ENCODE measurements at regions not wholly inside any gene's neighbourhood (a gene's known extent, or its start where the extent isn't known, plus 50 kb on each side); places are given as distances from the start of the nearest gene placed in this dataset.

DNA sequence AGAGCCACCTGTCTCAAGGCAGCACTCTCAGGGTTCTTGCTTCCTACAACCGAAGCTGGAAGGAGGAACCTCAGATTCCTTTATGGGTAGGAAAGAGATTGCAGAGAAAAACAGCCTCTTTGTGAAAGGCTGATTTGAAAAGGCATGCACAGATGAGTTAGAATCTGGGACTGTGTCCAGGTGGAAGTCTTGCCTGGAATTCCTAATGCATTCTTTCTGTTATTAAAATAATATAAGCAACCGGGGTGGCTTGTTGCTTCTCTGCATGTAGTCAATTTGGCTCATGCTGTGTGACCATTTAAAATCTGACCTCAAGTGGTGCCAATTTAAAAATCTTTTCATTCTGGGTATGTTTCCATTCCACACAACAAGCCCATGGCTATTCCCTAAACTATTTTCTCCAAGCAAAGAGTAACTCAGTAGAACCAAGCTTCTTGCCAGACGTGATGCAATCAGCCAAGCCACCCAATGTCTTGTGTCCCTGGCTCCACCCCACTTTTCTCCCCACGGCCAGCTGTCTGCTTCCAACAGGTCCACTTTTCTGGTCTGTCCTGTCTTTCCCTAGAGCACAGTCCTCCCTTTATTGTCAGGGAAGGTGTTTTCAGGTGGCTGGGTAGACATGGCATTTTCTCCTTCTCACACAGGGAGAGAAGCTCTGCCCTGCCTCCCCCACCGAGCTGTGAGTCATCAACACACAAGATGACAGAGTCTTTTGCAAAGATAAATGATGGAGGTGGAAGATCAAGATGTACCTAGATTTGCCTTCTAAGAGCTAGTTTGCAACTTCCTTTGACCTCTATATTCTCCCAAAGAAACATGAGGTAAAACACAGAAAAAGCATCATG is 394.3 kb downstream of the FOXO1 start:
- no peak for DNase-seq

DNA sequence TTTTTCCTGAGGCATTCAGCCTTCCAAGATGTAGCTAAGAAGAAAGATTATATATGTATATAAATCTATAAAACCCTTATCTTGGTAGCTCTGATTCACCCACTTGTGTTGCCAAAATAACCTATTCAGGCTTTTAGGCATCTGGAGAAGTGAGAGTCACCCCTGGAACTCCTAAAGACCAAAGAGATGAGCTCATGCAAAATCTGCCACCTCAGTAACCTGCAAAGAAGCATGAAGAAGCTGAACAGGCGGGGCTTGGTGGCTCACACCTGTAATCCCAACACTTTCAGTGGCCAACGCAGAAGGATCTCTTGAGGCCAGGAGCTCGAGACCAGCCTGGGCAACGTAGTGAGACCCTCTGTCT is 393.7 kb downstream of the FOXO1 start:
- no peak for DNase-seq

DNA sequence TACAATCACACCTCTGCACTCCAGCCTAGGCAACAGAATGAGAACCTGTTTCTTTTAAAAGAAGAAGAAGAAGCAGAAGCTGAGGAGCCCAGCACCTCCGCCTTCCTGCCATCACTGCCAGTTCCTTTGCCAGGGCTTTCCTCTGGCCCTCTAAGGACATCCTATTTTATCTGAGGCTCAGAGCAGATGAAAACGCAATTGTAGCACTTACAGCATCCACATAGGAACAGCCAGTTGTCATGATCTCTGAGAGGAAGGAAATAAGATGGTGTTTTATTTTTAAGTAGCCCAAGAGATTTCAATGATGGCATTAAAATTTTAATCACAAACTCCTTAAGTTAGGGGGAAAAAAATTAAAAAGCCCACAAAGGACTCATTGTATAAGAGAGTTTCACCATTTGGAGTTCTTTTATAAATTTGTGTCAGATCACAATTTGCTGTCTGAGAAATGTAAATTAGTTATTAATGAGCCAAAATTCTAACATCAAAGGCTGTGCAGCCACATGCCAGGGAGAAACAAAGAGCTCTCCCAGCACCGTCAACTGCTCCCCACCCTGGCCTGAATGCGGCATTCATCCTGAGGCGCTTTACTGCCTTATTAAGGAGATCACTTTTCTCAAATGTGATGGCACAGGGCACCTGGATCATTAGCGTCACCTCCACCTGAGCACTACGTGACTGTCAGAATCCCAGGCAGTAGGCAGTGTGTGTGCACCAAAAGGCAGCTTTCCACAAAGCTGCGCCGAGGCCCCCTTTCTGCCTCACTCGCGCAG is 393.0 kb downstream of the FOXO1 start:
- DNase-seq: no peak

DNA sequence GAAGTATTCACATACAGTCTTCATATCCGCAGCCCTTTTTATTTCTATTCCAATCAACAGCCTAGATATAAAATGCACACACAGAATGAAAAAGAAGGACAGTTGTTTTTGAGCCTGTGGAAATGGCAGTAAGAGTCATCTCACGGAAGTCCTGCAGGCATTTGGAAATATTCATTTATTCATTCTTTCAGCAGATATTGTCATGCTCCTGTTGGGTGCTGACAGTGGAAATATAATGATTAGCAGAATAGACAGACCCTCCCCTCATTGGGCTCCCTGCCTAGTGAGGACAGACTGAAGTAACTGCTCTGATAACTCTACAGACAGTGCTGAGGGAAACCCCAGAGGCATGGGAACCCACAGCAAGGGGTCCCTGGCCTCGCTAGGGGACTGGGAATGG is 392.3 kb downstream of the FOXO1 start:
- no peak for DNase-seq

DNA sequence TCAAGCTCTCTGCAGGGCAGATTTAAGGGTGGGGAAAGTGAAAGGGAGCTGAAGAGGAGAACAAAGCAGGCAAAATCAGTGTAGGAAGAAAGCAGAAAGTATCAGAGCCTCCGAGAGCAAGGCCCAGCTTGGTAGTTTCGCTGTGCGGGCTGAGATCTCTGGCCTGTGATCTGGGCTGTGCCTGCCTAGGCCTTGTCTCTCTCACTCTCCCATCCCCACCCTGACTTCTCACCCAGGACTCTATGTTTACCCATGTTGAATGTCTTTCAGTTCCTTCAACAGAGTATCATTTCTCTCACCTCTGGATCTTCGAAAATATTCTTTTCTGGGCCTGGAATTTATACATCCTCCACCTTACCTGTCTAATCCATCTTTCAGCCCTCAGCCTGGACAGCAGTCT is 391.3 kb downstream of the FOXO1 start:
- no peak for DNase-seq

DNA sequence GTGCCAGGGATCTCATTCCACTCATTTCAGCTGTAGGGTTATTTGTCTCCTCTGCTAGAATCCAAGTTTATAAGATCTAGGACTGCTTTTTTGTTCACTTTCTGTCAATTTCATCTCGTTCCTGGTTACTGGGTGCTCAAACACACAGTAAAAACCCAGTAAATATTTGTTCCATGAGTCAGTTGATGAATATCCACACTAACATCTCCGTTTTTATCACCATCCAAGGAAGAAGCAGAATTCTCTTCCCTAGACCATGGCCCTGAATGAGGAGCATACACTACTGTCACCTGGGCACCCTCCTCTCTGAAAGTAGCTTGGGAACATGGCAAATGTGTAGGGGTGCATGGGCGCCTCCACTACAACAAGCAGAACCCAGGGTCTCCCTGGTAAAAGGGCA is 390.8 kb downstream of the FOXO1 start:
- DNase-seq: no peak

DNA sequence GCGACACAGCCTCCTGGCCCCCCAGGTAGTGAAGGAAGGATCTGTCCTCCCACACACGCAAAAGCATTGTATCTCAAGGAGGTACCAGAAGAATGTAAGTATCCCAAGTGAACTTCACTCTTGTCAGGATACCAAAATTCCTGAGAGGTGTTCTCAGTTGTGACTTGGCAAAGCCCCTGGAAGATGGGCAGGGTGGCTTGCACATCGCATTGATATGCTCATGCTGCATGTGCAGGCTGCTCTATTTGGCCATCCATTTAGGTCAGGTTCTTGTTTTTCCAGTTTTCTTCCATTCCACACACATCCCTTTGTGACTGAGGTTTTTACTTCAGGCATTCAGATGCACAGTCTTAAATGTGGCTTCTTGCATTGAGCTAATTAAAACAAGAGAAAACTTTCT is 382.8 kb downstream of the FOXO1 start:
- no peak for DNase-seq

DNA sequence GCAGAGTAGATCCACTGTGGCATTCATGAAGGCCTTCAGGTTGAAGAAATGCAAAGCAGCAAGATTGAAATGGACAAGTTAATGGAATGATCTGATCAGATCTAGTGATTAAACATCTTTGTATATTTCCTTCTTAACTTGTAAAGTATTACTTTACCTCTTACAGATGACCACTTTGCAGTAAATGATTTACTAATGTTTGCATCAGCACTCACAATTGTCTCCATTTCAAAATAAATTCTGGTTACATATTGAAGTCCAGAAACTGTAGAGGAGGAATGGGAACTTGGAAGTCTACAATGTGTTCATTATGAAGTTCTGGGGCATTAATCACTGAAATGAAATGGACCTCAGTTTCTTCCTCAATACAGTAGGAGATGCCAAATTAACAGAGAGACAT is 380.8 kb downstream of the FOXO1 start:
- DNase-seq: no peak

DNA sequence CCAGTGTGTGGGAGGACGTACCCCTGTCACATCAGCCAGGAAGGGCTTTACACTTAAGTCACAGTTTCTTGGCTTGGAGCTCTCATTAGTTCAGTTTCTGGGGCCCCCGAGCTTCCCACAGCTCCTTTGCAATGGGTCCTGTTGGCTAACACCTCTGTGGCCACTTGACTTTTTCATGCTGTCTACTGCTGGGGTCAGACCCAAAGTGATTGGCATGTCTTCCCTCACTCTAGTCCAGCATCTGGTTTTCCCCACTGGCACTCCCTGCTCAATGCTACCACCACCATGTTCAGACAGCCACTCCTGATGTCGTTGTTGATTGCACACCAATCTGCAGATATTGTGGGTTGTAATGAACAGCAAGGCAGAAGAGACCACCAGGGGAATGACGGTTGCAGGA is 379.0 kb downstream of the FOXO1 start:
- no peak for DNase-seq

DNA sequence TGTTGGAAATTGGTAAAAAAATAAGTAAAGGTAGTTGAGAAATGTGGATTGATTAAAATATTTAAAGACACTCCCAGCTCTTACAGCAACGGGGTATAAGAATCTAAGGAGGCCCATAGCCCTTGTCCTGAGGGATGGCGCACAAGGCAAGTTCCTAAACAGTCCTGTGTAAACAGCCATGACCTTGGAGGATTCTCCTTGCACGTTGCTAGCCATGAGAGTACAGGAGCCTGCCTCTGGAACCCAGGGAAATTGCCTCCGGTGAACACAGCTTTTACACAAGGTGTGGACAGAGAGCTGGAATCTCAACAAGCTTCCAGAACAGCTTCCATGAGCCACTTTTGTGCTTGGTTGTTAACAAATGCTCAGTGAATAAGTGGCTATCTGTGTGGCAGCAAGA is 378.2 kb downstream of the FOXO1 start:
- no peak for DNase-seq

DNA sequence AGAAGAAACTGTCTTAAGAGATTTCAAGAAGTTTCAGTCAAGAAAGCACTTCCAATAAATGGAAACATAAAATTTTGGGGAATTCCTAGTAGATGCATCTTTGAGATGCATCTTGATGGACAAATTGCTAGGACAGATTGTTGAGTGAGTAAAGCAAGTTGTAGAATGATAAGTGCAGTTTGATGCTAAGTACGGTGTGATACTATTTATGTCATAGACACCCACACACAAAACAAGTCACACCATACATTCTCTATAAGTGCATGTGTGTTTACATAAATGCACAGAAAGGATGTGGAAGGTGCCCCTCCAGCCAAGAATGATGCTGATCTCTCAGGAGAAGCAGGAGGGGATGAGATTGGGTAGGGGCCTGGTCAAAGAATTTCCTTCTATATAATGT is 375.7 kb downstream of the FOXO1 start:
- no peak for DNase-seq

DNA sequence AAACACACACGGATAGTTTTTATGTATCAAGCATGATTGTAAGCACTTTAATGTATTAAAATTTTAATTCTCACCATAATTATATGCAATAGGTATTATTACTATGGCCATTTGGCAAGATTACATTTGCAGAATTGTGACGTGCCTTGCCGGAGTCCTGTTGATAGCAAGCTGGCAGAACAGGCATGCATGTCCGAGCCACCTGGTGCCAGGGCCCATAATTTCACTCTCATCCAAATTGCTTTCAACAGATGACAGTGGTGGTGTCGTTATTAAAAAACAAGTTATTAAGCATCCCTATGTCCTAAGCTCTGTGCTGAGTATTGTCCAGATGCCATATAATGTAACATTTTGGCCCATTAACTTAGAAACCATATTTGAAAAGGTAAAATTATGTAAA is 374.3 kb downstream of the FOXO1 start:
- DNase-seq: no peak

DNA sequence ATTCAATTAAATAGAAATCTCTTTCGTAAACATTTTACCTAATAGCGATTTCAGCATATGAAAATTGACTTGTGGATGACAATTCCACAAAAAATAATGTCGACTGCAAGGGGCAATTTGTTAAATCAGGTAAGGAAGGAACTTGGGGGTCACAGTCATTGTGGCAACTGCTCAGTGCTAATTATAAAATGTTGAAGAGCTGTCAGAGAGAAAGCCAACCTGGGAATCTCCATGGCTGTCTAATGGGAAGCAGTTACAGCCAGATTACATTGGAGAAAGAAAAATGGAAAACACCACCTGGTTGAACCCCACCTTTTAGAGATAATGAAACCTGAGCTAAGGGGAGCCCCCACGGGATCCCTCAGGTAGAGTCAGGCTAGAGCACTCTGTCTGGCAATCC is 373.9 kb downstream of the FOXO1 start:
- DNase-seq: no peak

DNA sequence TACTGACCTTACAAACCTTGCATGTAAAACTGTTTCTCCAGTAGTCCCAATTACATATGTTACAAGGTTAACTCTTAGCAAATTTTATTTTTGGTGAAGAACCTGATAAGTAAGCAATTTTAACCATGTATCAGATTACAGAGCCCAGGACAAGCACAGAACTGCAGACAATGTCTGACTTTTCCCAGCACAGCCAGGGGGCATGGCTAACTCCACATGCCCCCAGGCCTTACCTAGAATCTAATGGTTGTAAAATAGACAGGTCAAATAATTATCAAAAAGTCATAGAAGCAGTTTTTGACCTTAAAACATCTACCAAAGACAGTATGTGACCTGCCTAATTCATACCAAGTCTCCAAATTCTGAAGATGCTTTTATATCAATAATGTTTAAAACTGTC is 364.1 kb downstream of the FOXO1 start:
- DNase-seq: no peak

DNA sequence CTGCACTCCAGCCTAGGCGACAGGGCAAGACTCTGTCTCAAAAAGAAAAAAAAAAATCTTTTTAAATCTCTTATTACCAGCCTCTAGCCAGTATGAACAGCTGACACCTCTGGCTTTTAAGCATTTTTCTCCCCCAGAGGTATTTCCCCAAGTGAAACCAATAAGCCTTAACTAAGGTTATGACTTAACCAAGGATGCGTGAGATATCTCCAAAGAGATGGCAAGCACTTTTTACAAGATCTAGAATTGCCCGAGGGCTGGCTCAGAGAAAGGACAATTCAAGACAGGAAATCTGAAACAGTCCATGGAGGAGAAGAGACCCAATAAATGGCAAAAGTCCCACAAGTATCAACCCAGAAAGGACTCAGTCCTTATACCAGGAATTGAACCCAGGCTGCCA is 362.1 kb downstream of the FOXO1 start:
- no peak for DNase-seq

DNA sequence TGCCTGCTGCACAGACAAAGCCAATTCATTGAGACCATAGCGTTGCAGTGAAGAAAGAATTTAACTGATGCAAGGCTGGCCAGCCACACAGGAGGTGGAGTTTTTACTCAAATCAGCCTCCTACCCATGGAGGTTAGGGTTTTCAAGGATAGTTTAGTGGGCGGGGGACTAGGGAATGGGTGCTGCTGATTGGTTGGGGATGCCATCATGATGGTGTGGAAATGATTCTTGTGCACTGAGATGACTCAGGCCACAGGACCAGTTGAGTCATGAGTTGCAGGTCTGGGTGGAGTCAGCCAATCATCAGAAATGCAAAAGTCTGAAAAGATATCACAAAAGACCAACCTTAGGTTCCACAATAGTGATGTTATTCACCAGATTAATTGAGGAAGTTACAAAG is 359.6 kb downstream of the FOXO1 start:
- DNase-seq: no peak

DNA sequence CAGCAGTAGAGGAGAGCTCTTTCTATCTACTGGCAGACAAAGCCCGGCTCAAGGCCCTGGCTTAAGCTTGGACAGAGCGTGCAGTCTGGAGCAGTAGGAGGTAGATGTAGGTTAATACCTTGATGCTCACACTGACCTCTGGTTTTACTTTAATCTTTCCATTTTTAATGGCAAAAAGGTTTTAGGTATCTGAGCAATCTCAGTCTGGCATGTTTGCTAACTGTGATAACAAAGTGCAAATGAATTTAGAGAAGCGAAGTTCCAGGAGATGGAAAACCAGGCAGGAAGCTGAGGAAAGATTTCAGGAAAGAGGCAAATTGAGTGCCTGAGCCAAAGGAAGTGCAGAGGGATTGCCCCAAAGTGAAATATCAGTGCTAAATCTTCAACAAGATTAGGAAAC is 356.6 kb downstream of the FOXO1 start:
- DNase-seq: no peak

DNA sequence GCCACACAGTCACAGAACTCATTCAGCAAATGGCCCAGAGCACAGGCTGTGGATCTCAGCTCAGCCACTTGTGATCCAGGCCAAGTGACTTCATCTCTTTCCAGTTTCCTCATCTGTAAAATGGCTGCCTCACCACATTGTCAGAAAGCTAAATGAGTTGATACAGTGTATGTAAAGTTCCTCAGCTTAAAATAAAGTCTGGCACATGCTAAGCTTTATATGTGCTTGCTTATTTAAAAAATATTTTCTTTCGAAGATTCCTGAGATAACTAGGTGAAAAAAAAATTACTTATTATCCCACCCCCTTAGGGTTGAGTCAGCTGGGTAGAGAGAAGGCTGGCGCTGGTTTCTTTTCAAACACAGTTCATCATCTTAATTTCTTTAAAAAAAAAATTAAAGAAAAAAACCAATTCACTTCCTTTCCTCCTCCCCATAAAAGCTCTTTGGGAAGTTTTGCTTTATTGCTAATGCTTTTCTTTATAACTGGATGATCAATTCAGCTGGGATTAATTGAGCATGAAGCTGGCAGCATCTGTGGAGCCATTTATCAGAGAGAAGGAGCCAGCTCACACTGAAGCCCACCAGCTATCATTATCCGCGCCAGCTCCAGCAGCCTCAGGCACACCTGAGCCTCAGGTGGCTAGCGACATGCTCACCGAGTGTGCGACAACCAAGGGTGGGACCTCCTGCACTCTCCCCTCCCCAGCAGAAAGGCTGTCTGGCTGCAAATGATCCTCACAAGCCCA is 354.9 kb downstream of the FOXO1 start:
- no peak for DNase-seq

DNA sequence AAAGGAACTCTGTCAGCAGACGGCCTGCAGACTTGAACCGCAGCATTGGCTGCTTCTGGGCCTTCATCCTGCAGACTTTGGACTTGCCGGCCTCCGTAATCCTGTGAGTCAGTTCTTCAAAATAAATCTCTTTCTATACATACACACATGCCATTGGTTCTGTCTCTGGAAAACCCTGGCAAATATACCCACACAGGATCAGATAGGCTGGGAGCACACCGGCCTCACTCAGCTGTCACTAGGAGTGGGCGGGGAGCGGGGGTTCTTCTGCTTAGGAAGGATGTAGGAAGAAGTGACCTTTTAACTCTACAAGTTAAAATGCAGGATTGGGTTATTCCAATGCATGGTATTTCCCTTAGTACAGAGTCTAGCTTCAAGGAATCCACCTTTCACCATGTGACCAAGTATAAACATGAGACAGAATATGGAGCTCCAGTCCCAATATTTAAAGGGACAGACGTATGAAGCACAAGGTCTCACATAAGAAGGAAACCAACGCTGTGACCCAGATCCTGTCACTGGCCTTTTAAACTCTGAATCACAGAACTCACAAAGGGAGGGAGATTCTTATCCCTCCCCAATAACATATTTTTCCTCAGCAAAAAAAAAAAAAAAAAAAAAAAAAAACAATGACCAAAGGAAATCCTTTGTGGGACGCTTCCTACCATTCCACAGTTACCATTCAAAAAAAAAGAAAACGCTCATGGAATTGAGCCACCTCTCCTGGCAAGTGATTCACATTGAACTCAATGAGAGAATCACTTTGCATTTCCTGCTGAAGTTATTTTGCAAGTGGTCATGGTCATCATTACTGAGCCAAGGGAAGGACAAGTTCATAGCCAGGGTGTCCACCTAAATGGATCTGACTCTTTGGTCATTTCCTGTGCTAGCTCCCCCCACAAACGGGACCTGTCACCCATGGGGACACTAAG is 352.9 kb downstream of the FOXO1 start:
- DNase-seq: no peak

DNA sequence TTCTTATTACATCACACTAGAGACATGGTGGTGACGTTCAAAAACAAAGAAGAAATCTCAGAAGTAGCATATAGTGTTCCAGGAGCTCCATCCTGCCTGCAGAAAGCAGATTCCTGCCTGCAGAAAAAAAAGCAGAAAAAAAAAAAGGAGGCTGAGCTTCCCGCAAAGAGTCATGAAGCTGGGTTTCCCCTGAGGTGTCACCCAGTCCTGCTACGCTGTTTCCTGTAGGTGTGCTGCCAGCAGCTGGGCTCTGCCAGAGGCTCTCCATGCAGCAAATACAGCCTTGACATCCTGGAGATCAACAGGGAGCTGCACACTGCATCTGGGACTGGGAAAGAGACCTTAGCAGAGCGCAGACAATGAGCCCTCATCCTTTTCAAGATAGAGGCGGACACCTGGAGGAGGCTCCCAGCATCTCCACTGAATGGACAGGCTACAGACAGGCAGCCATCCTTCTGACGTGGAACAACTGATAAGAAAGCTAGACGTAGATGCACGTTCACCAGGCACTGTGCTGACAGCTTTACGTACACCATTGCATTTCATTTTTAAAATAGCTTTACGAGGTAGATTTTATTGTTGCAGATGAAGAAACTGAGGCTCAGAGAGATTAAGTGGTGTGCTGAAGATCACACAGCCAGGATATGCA is 350.9 kb downstream of the FOXO1 start:
- DNase-seq: peak; percentile 52

DNA sequence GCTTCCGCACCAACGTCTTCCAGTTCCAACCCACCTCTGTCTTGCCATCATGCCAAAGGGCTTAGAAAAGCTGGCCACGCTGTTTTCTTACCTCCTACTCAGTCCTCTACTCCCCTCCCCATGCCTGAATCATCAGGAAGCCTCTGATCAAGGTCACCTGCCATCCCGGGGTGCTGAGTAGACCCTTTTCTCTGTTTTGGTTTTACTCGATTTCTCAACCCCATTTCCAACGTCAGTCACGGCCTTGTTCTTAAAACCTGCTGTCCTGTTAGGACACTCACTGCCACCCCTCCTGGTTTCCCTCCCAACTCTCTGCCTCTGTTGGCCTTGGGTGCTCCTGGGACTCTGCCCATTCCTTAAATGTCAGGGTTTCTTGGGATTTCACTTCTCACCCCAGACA is 350.1 kb downstream of the FOXO1 start:
- DNase-seq: no peak

DNA sequence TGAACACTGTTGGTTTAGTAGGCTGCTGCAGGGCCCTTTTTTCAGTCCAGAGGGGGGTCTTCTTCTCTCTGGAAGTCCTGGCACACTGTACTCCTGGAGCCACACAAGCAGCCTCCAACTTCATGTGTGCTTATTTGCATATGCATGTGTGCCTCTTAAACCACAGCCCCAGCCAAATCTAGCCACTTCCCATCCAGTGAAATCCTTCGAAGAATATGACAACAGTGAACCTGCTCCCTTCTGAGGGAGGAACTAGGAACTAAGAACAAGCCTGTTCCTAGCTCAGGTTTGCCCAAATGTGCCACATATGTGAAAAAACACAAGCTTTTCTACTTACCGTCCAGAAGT is 348.5 kb downstream of the FOXO1 start:
- no peak for DNase-seq

Measured in CD4-positive, alpha-beta T cell treated with Interferon gamma for 1 hour (primary cell).